HCT116 (cell line): ENCODE measurements at regions not wholly inside any gene's neighbourhood (a gene's known extent, or its start where the extent isn't known, plus 50 kb on each side); places are given as distances from the start of the nearest gene placed in this dataset.

Source experiments
- CTCF ChIP-seq, 3 experiments: fragments of 200-600 bp in 1 of 3; sonication (generic) in 1 of 3; IDR thresholded peaks in 2 of 3; conservative IDR thresholded peaks in 1 of 3; 2 replicates each; pipeline ENCODE4 v1.5.1; 2012 to 2017; ENCODE audit warnings: low read depth in 2 of 3, low read length in 2 of 3, antibody characterized with exemption in 1 of 3, borderline replicate concordance in 1 of 3, control low read depth in 1 of 3, mild to moderate bottlenecking in 1 of 3, mixed read lengths in 1 of 3, mixed run types in 1 of 3, moderate library complexity in 1 of 3; ENCODE audit not compliant: insufficient read depth in 1 of 3
- EZH2phosphoT487 ChIP-seq: fragments of 200-600 bp; IDR thresholded peaks from 2 replicates; pipeline ENCODE4 v1.6.1; 2018; ENCODE audit warnings: antibody characterized with exemption, borderline replicate concordance
- FOSL1 ChIP-seq: IDR thresholded peaks from 2 replicates; pipeline ENCODE4 v1.6.1; 2012; ENCODE audit warnings: low read depth
- JUND ChIP-seq: IDR thresholded peaks from 2 replicates; pipeline ENCODE4 v1.6.1; 2012
- POLR2A ChIP-seq: IDR thresholded peaks from 2 replicates; pipeline ENCODE4 v1.7.0; 2011; ENCODE audit warnings: borderline replicate concordance; ENCODE audit not compliant: insufficient read depth, insufficient read length; ENCODE audit errors: extremely low read depth
- RAD21 ChIP-seq: IDR thresholded peaks from 2 replicates; pipeline ENCODE4 v1.6.1; 2012; ENCODE audit warnings: low read depth, mild to moderate bottlenecking
- TCF7L2 ChIP-seq: IDR thresholded peaks from 2 replicates; pipeline ENCODE4 v1.7.0; 2011; ENCODE audit warnings: borderline replicate concordance, inconsistent platforms; ENCODE audit not compliant: insufficient read depth, insufficient read length; ENCODE audit errors: extremely low read depth
- ZFX ChIP-seq: fragments of 450-650 bp; IDR thresholded peaks from 2 replicates; pipeline ENCODE4 v1.6.1; 2017

GRCh38 chr20:12179692-12180091 lies 262.0 kb downstream of the BTBD3 start:
- TF ChIP-seq CTCF (IDR thresholded peaks at IDR 0.05 in 2 of 3, conservative IDR thresholded peaks at IDR 0.05 in 1 of 3; ENCODE audit: borderline replicate concordance in 1 of 3, insufficient read depth in 1 of 3, low read depth in 2 of 3, low read length in 2 of 3) (no peak), EZH2phosphoT487 (no peak), POLR2A (no peak), JUND (no peak), ZFX (no peak), RAD21 (no peak), FOSL1 (no peak), TCF7L2 (no peak)
